NCI-H2196 (cell line): ENCODE measurements at regions not wholly inside any gene's neighbourhood (a gene's known extent, or its start where the extent isn't known, plus 50 kb on each side); places are given as distances from the start of the nearest gene placed in this dataset.

ENCODE experiments used
- DNase-seq: peaks from one replicate; lab custom pipeline; 2025; ENCODE audit not compliant: unreplicated experiment; lab: John Stamatoyannopoulos, UW

- no peak for DNase-seq
Observed at GRCh38 chr12:107396991-107397390, 288.6 kb upstream of the PWP1 start.

GRCh38 chr12:107397890-107398500 is 287.6 kb upstream of the PWP1 start:
- DNase-seq = no peak

- DNase-seq = no peak
Observed at GRCh38 chr12:107399046-107399445, 286.6 kb upstream of the PWP1 start.

GRCh38 chr12:107400686-107401447 is 284.7 kb upstream of the PWP1 start:
- DNase-seq = no peak

GRCh38 chr12:107402041-107403022 is 283.3 kb upstream of the PWP1 start:
- DNase-seq = peak; percentile 36

- DNase-seq = peak; percentile 6
Observed at GRCh38 chr12:107404981-107405380, 280.6 kb upstream of the PWP1 start.

GRCh38 chr12:107405436-107405835 is 280.2 kb upstream of the PWP1 start:
- DNase-seq = no peak

- DNase-seq = no peak
Observed at GRCh38 chr12:107406932-107407331, 278.7 kb upstream of the PWP1 start.

- no peak for DNase-seq
Observed at GRCh38 chr12:107411792-107412535, 273.6 kb upstream of the PWP1 start.

GRCh38 chr12:107415071-107415470 is 270.5 kb upstream of the PWP1 start:
- no peak for DNase-seq

GRCh38 chr12:107415834-107416233 is 269.8 kb upstream of the PWP1 start:
- no peak for DNase-seq

GRCh38 chr12:107417004-107417403 is 268.6 kb upstream of the PWP1 start:
- no peak for DNase-seq

GRCh38 chr12:107418981-107419380 is 266.6 kb upstream of the PWP1 start:
- no peak for DNase-seq

- no peak for DNase-seq
Observed at GRCh38 chr12:107423531-107423930, 262.1 kb upstream of the PWP1 start.

GRCh38 chr12:107429006-107429705 is 256.4 kb upstream of the PWP1 start:
- DNase-seq = no peak

GRCh38 chr12:107431942-107432341 is 253.7 kb upstream of the PWP1 start:
- DNase-seq = no peak

- no peak for DNase-seq
Observed at GRCh38 chr12:107435072-107435471, 250.5 kb upstream of the PWP1 start.

- DNase-seq = no peak
Observed at GRCh38 chr12:107435520-107435919, 250.1 kb upstream of the PWP1 start.

- DNase-seq = no peak
Observed at GRCh38 chr12:107436376-107436775, 249.2 kb upstream of the PWP1 start.

- no peak for DNase-seq
Observed at GRCh38 chr12:107436836-107437235, 248.8 kb upstream of the PWP1 start.
